Left ventricle myocardium inferior (tissue), 1 donor: ENCODE measurements at regions not wholly inside any gene's neighbourhood (a gene's known extent, or its start where the extent isn't known, plus 50 kb on each side); places are given as distances from the start of the nearest gene placed in this dataset.

Experiments
- DNase-seq: peaks from one replicate; pipeline ENCODE4 v3.0.0-alpha.2; 2020
- H3K27ac ChIP-seq: fragments of 200-600 bp; replicated peaks from 2 replicates; pipeline ENCODE4 v1.8.0; 2021
- H3K27me3 ChIP-seq: fragments of 200-600 bp; 2 replicates; pipeline ENCODE4 v1.8.0; 2021; ENCODE audit warnings: low read depth
- H3K36me3 ChIP-seq: fragments of 200-600 bp; 2 replicates; pipeline ENCODE4 v1.8.0; 2021
- H3K4me1 ChIP-seq: fragments of 200-600 bp; 2 replicates; pipeline ENCODE4 v1.8.0; 2021
- H3K4me3 ChIP-seq: fragments of 200-600 bp; 2 replicates; pipeline ENCODE4 v1.8.0; 2021; ENCODE audit warnings: mild to moderate bottlenecking, moderate library complexity
- H3K9me3 ChIP-seq: fragments of 200-600 bp; replicated peaks from 2 replicates; pipeline ENCODE4 v1.8.0; 2021
- intact Hi-C: fragments of 100-400 bp; cut with micrococcal nuclease; formaldehyde crosslinking; loops from one replicate; pipeline ENCODE4 v1.11.0; 2022
- TF ChIP-seq, protein P1 (sequence below): fragments of 200-600 bp; IDR thresholded peaks from 2 replicates; pipeline ENCODE4 v1.8.0; 2021; ENCODE audit warnings: antibody characterized with exemption, mild to moderate bottlenecking, borderline replicate concordance
- donor health status: DM: no; HTN: yes; CAD: no; lungs with severe emphysema.

DNA sequence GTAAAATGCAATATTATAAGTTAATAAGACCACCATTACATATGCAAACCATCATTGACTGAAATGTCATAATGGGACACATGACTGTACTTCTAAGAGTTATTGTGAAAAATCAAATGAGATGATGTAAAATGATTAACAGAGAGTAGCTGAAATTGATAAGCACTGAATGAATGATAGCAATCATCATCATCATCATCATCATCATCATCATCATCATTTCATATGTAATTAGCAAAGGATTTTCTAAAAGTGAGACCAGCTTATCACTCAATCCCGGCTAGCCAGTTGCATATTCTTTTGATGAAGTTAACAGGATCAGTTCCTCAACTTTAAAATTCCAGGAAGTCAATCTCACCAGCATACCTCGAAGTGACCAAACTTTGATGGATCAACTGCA lies 650.3 kb upstream of the KLF4 start:
- TF ChIP-seq, protein P1, sequence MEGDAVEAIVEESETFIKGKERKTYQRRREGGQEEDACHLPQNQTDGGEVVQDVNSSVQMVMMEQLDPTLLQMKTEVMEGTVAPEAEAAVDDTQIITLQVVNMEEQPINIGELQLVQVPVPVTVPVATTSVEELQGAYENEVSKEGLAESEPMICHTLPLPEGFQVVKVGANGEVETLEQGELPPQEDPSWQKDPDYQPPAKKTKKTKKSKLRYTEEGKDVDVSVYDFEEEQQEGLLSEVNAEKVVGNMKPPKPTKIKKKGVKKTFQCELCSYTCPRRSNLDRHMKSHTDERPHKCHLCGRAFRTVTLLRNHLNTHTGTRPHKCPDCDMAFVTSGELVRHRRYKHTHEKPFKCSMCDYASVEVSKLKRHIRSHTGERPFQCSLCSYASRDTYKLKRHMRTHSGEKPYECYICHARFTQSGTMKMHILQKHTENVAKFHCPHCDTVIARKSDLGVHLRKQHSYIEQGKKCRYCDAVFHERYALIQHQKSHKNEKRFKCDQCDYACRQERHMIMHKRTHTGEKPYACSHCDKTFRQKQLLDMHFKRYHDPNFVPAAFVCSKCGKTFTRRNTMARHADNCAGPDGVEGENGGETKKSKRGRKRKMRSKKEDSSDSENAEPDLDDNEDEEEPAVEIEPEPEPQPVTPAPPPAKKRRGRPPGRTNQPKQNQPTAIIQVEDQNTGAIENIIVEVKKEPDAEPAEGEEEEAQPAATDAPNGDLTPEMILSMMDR, result no peak
- intact Hi-C loops, result no loop called here
- Histone ChIP-seq H3K4me1 (peaks cover 32% of the 10 kb centered on the region), H3K9me3 (no peaks in the 10 kb centered on the region), H3K4me3 (no peak overlapping the region), H3K27me3 (no peaks in the 10 kb centered on the region), H3K27ac (no peak overlapping the region), H3K36me3 (no peaks in the 10 kb centered on the region)
- no peak for DNase-seq

DNA sequence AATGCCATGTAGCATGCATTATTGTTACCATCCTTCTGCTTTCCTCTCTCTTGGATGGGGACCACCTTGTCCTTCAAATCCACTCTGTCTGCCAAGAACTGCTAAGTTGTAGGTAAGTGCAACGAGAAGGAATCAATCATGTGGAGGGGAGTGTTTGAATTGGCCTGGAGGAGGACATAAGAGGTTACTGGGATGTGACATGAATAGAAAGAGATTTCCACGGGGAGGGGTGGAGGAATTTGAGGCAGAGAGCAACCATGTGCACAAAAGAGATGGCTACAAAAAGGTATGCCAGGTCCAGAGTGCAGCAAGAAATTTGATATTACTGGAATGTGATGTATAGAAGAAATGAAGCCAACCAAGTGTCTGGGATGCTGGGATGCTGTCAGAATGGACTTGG lies 648.9 kb upstream of the KLF4 start:
- H3K27me3 ChIP-seq, result no peaks in the 10 kb centered on the region
- no peak for DNase-seq
- peaks cover 26% of the 10 kb centered on the region for H3K4me1 ChIP-seq
- intact Hi-C loops, result no loop called here
- TF ChIP-seq, protein P1, result no peak
- no peak overlapping the region for H3K27ac ChIP-seq
- no peaks in the 10 kb centered on the region for H3K36me3 ChIP-seq
- no peak overlapping the region for H3K4me3 ChIP-seq
- H3K9me3 ChIP-seq, result no peaks in the 10 kb centered on the region

DNA sequence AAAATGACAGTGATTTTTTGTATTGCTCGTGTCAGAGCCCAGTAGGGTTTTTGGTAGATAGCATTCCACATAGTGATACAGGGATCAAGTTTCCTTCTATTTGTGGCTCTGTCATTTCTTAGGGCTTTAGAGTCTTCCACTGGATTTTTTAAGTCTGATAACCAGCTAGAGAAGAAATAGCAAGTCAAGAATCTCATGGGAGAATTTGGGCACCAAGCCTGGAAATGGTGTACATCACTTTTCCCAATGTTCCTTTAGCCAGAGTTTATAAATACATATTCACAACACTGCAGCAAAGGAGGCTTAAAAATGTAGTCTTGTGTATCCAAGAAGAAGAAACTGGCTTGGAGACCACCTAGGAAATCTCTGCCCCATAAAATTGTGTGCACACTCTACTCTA lies 647.1 kb upstream of the KLF4 start:
- H3K27ac ChIP-seq, result no peak overlapping the region
- no peaks in the 10 kb centered on the region for H3K9me3 ChIP-seq
- no peak overlapping the region for H3K4me3 ChIP-seq
- peaks cover 7% of the 10 kb centered on the region for H3K4me1 ChIP-seq
- DNase-seq, result no peak
- no peaks in the 10 kb centered on the region for H3K36me3 ChIP-seq
- TF ChIP-seq, protein P1, result no peak
- intact Hi-C loops, result no loop called here
- no peaks in the 10 kb centered on the region for H3K27me3 ChIP-seq

DNA sequence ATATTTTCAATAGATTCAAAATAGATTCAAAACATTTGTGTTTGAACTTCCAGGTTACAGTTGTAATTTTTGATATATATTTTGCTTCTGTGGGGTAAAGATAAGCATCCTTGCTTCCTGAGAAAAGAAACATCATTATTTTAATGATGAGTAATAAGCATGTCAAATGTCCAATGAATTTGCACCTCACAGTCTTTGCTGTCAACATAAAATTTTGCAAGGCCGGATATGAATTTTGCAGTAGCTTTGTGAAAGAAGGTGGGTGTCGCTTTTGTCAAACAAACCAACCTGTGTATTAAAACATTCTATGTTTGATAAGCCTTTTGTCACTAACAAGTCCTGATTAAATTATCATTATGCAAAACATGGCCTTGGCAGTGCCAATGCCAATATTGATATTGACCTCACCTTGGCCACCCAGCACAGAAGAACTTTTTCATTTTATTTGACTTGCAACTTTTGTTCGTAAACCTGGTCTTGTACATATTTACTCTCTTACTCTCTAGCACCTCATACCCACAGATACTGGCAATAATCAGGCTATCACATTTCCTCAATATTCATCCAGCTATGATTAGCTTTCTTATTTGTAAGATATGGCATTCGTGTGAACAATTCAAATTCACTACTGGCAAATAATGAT lies 645.0 kb upstream of the KLF4 start:
- H3K4me3 ChIP-seq, result no peak overlapping the region
- intact Hi-C loops, result no loop called here
- H3K27me3 ChIP-seq, result no peaks in the 10 kb centered on the region
- H3K4me1 ChIP-seq, result no peaks in the 10 kb centered on the region
- TF ChIP-seq, protein P1, result no peak
- no peaks in the 10 kb centered on the region for H3K9me3 ChIP-seq
- no peak for DNase-seq
- no peaks in the 10 kb centered on the region for H3K36me3 ChIP-seq
- no peak overlapping the region for H3K27ac ChIP-seq

DNA sequence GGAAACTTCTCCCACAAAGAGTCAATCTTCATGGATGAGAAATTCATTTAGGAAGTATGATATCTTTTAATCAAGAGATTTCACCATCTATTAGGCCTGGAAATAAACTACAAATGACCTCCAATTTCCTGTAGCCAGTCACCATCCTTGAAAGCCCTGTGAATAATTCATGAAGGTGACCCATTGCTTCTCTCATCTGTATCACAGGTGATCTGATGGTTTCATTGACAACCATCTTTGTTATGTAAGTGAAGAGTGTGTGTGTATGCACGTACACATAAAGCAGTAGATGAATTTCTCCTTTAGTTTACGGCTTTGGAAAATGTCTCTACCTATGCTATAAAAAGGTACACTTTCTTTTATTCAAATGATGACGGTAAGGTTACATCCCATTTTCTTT lies 644.1 kb upstream of the KLF4 start:
- DNase-seq, result no peak
- no peaks in the 10 kb centered on the region for H3K9me3 ChIP-seq
- no peaks in the 10 kb centered on the region for H3K27me3 ChIP-seq
- TF ChIP-seq, protein P1, result no peak
- H3K27ac ChIP-seq, result no peak overlapping the region
- H3K4me1 ChIP-seq, result no peaks in the 10 kb centered on the region
- intact Hi-C loops, result no loop called here
- no peak overlapping the region for H3K4me3 ChIP-seq
- no peaks in the 10 kb centered on the region for H3K36me3 ChIP-seq
